ENCODE measurements at regions not wholly inside any gene's neighbourhood (a gene's known extent, or its start where the extent isn't known, plus 50 kb on each side); places are given as distances from the start of the nearest gene placed in this dataset.

DNA sequence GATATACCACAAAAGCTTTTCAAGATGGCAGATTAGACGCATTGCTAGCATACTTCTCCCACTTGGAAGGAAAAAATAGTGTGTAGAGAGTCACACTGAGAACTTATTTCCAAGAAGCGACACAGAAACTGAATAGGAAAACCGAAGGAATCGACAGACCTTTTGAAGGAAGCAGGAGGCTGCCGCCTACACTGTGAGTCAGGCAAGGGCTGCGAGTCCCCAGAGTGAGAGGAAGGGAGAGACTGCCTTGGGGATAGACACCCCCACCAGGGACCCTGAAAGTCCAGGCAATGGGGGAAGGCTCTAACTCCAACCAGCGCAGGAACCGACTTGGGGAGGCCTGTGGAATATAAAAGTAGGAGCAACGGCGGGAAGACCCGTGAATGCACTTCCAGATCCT, 53.7 kb upstream of the SIRPG start:
- TF ChIP-seq POLR2A (IDR thresholded peaks at IDR 0.05): no peak
- TF ChIP-seq, protein P1, sequence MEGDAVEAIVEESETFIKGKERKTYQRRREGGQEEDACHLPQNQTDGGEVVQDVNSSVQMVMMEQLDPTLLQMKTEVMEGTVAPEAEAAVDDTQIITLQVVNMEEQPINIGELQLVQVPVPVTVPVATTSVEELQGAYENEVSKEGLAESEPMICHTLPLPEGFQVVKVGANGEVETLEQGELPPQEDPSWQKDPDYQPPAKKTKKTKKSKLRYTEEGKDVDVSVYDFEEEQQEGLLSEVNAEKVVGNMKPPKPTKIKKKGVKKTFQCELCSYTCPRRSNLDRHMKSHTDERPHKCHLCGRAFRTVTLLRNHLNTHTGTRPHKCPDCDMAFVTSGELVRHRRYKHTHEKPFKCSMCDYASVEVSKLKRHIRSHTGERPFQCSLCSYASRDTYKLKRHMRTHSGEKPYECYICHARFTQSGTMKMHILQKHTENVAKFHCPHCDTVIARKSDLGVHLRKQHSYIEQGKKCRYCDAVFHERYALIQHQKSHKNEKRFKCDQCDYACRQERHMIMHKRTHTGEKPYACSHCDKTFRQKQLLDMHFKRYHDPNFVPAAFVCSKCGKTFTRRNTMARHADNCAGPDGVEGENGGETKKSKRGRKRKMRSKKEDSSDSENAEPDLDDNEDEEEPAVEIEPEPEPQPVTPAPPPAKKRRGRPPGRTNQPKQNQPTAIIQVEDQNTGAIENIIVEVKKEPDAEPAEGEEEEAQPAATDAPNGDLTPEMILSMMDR (IDR thresholded peaks at IDR 0.05 in 4 of 5, conservative IDR thresholded peaks at IDR 0.05 in 1 of 5): no peak
- in situ Hi-C loops (cut with MboI; ENCODE audit: low sequenced_read_pairs in 4 of 4) (no loop called here), intact Hi-C loops (cut with DNase I; ENCODE audit: low total_unique reads) (no loop called here)
- H3K9me3 ChIP-seq: no peaks in the 10 kb centered on the region
- no peak for DNase-seq
- no peaks in the 10 kb centered on the region for H3K4me1 ChIP-seq
- H3K27ac ChIP-seq: no peak overlapping the region
- no peaks in the 10 kb centered on the region for H3K36me3 ChIP-seq
- H3K4me3 ChIP-seq: no peak overlapping the region
- no peaks in the 10 kb centered on the region for H3K27me3 ChIP-seq
- no peak for ATAC-seq

DNA sequence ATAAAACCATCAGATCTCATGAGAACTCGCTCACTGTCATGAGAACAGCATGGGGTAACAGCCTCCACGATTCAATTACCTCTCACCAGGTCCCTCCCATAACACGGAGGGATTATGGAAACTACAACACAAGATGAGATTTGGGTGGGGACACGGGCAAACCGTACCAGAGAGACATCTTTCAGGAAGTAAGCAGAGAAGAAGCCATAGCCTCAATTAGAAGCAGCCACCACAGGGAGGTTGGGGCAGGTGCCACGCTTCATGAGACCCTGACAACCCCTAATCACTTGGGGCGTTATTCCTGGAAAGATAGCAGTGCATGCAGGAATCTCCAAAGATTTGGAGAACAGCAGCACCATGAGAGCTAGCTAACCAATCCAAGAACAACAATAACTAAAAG, 52.9 kb upstream of the SIRPG start:
- ATAC-seq: no peak
- DNase-seq: no peak
- in situ Hi-C loops (cut with MboI; ENCODE audit: low sequenced_read_pairs in 4 of 4) (no loop called here), intact Hi-C loops (cut with DNase I; ENCODE audit: low total_unique reads) (no loop called here)
- H3K27ac ChIP-seq: no peak overlapping the region
- no peak overlapping the region for H3K4me3 ChIP-seq
- H3K4me1 ChIP-seq: no peaks in the 10 kb centered on the region
- no peaks in the 10 kb centered on the region for H3K9me3 ChIP-seq
- TF ChIP-seq, protein P1 (IDR thresholded peaks at IDR 0.05 in 4 of 5, conservative IDR thresholded peaks at IDR 0.05 in 1 of 5): no peak
- no peaks in the 10 kb centered on the region for H3K36me3 ChIP-seq
- no peaks in the 10 kb centered on the region for H3K27me3 ChIP-seq

DNA sequence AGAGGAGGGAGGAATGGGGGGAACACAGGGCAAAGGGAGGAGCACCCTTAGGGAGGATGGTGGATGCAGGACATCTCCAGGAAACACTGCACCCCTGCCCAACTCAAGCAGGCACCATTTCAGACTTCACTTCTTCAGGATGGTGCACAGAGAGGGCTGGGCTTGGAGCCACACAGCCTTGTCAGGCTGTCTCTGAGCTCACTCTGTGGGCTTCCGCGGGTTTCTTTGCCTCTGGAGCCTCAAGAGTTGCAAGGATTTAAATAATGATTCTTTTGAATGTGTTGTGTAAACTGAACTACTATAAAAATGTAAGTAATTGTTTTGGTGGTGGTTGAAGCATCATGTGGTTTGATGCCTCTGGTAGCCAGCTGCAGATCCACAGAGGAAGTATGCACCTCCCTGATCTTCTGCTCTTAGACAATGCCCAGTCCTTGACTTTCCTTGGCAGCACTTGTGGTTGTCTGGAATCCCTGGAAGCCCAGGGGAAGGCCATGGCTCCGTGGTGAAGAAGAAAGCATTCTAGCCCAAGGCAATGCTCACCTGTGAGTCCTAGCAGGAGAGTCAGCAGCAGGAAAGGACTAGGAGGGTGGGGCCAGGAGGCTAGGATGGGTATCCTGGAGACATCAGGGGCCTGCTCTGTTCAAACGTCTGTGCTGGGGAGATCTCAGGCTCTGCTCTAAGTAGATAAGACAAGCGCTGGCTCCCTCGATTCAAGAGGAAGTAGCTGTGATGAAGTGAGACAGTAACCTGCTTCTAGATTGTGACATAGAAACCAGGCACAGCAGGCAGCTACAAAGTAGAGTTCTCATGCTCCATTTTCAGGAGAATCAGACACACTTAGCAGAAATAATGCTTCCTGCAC, 50.2 kb upstream of the SIRPG start:
- intact Hi-C loops (cut with DNase I; ENCODE audit: low total_unique reads): no loop called here

More for the DNA sequence above, 50.2 kb upstream of the SIRPG start:
- TF ChIP-seq, protein P1 (IDR thresholded peaks at IDR 0.05 in 4 of 5, conservative IDR thresholded peaks at IDR 0.05 in 1 of 5): no peak
- TF ChIP-seq POLR2A (IDR thresholded peaks at IDR 0.05): no peak
- ATAC-seq: no peak
- in situ Hi-C loops (cut with MboI; ENCODE audit: low sequenced_read_pairs in 4 of 4): no loop called here
- H3K4me3 ChIP-seq: no peak overlapping the region
- H3K4me1 ChIP-seq: no peaks in the 10 kb centered on the region
- no peaks in the 10 kb centered on the region for H3K27me3 ChIP-seq
- no peaks in the 10 kb centered on the region for H3K36me3 ChIP-seq
- H3K27ac ChIP-seq: no peak overlapping the region
- no peak for DNase-seq
- no peaks in the 10 kb centered on the region for H3K9me3 ChIP-seq

All from gastrocnemius medialis (tissue), 4 donors.